HCEC 1CT (cell line): ENCODE measurements at regions not wholly inside any gene's neighbourhood (a gene's known extent, or its start where the extent isn't known, plus 50 kb on each side); places are given as distances from the start of the nearest gene placed in this dataset.

Source experiments
- DNase-seq: peaks from one replicate; pipeline ENCODE4 v3.0.0-alpha.2; 2017

GRCh38 chr12:42704810-42705401 lies 115.4 kb upstream of the PRICKLE1 start:
- DNase-seq, result no peak

- DNase-seq, result no peak
These were observed 114.8 kb upstream of the PRICKLE1 start for GRCh38 chr12:42704340-42704739.

- no peak for DNase-seq
These were observed 111.5 kb upstream of the PRICKLE1 start for GRCh38 chr12:42701084-42701483.

GRCh38 chr12:42698213-42698612 lies 108.7 kb upstream of the PRICKLE1 start:
- peak; percentile 77 for DNase-seq

- DNase-seq, result no peak
These were observed 107.0 kb upstream of the PRICKLE1 start for GRCh38 chr12:42696406-42697149.

- no peak for DNase-seq
These were observed 106.0 kb upstream of the PRICKLE1 start for GRCh38 chr12:42695490-42695995.

- DNase-seq, result no peak
These were observed 103.2 kb upstream of the PRICKLE1 start for GRCh38 chr12:42692749-42693148.

- DNase-seq, result no peak
These were observed 102.5 kb upstream of the PRICKLE1 start for GRCh38 chr12:42691991-42692557.

- no peak for DNase-seq
These were observed 100.7 kb upstream of the PRICKLE1 start for GRCh38 chr12:42690264-42690663.

GRCh38 chr12:42689699-42690098 lies 100.2 kb upstream of the PRICKLE1 start:
- DNase-seq, result no peak

- DNase-seq, result peak; percentile 71
These were observed 97.1 kb upstream of the PRICKLE1 start for GRCh38 chr12:42686514-42687172.

GRCh38 chr12:42684802-42685071 lies 95.2 kb upstream of the PRICKLE1 start:
- DNase-seq, result no peak

GRCh38 chr12:42683933-42684801 lies 94.6 kb upstream of the PRICKLE1 start:
- peak; percentile 67 for DNase-seq

GRCh38 chr12:42683266-42683665 lies 93.7 kb upstream of the PRICKLE1 start:
- no peak for DNase-seq

- peak; percentile 69 for DNase-seq
These were observed 89.9 kb upstream of the PRICKLE1 start for GRCh38 chr12:42679466-42679865.

GRCh38 chr12:42677461-42677860 lies 87.9 kb upstream of the PRICKLE1 start:
- DNase-seq, result no peak

GRCh38 chr12:42673535-42673934 lies 84.0 kb upstream of the PRICKLE1 start:
- no peak for DNase-seq

GRCh38 chr12:42670719-42671118 lies 81.2 kb upstream of the PRICKLE1 start:
- DNase-seq, result no peak

GRCh38 chr12:42669553-42669952 lies 80.0 kb upstream of the PRICKLE1 start:
- no peak for DNase-seq

GRCh38 chr12:42666671-42667243 lies 77.2 kb upstream of the PRICKLE1 start:
- DNase-seq, result peak; percentile 48

GRCh38 chr12:42663621-42664020 lies 74.1 kb upstream of the PRICKLE1 start:
- no peak for DNase-seq
